ENCODE measurements at regions not wholly inside any gene's neighbourhood (a gene's known extent, or its start where the extent isn't known, plus 50 kb on each side); places are given as distances from the start of the nearest gene placed in this dataset.

- no peak for TF ChIP-seq EP300 (IDR thresholded peaks at IDR 0.05; ENCODE audit: borderline replicate concordance in 1 of 2, low read depth in 1 of 2, low read length in 1 of 2)
- TF ChIP-seq CTCF (IDR thresholded peaks at IDR 0.05): no peak
- no peak for TF ChIP-seq GABPA (IDR thresholded peaks at IDR 0.05; ENCODE audit: low read depth)
- no peak for TF ChIP-seq IRF3 (IDR thresholded peaks at IDR 0.05; ENCODE audit: low read depth, low read length)
- no peak for TF ChIP-seq YY1 (IDR thresholded peaks at IDR 0.05; ENCODE audit: low read depth)
- TF ChIP-seq REST (IDR thresholded peaks at IDR 0.05; ENCODE audit: low read depth, low read length): no peak
- TF ChIP-seq FOXJ3 (CRISPR knock-in tag; IDR thresholded peaks at IDR 0.05): no peak
- TF ChIP-seq MXI1 (IDR thresholded peaks at IDR 0.05; ENCODE audit: low read depth, low read length): no peak
- no peak for TF ChIP-seq POLR2AphosphoS5 (IDR thresholded peaks at IDR 0.05; ENCODE audit: low read depth, low read length)
- TF ChIP-seq FOSL2 (IDR thresholded peaks at IDR 0.05; ENCODE audit: borderline replicate concordance, low read depth): no peak
Measured at GRCh38 chr14:58881433-58881832, 243.7 kb downstream of the DACT1 start.
